ENCODE measurements at regions not wholly inside any gene's neighbourhood (a gene's known extent, or its start where the extent isn't known, plus 50 kb on each side); places are given as distances from the start of the nearest gene placed in this dataset.
"Not testable (repeated sequence)": the region's sequence is repeated elsewhere in the genome, so short reads cannot be mapped to it uniquely, and the experiment has no call there.

- DNase-seq, result no peak
Observed at GRCh38 chr3:110646496-110646895, 425.1 kb upstream of the NECTIN3 start.

DNA sequence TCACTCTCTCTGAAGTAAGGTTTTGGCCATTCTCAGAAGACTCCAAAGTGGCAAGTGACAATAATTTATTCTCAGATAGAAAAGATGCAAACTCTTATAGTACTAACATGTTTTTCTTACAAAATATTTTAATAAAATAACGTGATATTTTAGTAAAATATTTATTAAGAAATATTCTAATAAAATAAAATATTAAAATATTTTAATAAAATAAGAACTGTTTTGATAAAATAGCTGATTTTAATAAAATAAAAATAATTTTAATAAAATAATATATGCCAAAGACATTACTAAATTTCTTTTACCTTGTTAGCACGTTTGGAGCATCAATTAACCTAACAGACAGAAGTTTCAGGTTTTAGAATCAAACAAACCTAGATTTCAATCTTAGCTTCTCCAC, 424.0 kb upstream of the NECTIN3 start:
- no peak for DNase-seq

GRCh38 chr3:110650741-110651140, 420.9 kb upstream of the NECTIN3 start:
- no peak for DNase-seq

GRCh38 chr3:110654843-110655502, 416.6 kb upstream of the NECTIN3 start:
- no peak for DNase-seq

- DNase-seq, result no peak
Observed at GRCh38 chr3:110656394-110657025, 415.1 kb upstream of the NECTIN3 start.

DNA sequence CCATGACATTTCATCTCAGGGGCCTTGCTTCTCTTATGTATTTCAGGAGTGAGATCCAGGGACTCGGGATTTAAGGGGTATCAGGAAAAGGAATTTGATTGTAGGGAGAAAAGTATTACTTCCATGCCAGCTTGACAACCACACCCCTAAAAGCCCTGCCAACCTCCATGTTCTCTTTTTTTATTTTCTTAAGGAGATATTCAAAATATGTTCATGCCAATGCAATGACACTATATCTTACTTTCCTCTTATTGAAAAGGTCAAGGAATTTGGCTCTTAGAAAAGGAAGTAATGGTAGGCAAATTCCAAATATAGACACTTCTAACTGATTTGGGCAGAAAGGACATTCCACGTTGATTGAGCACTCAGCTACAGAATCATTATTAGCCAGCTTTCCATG, 407.5 kb upstream of the NECTIN3 start:
- no peak for DNase-seq

- no peak for DNase-seq
Observed at GRCh38 chr3:110666495-110666894, 405.1 kb upstream of the NECTIN3 start.

GRCh38 chr3:110667216-110667615, 404.4 kb upstream of the NECTIN3 start:
- no peak for DNase-seq

DNA sequence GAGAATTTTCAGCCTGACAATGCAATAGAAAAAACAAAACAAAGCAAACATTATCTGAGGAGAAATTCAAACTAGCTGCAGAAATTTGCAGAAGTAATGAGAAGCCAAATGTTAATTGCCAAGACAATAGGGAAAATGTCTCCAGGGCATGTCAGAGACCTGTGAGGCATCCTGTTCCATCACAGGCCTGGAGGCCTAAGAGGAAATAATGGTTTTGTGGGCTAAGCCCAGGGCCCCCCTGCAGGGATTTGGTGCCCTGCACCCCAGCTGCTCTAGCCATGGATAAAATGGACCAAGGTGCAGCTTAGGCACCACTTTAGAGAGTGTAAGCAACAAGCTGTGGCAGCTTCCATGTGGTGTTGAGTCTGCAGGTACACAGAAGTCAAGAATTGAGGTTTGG, 401.2 kb upstream of the NECTIN3 start:
- DNase-seq, result no peak

- no peak for DNase-seq
Observed at GRCh38 chr3:110677506-110677905, 394.1 kb upstream of the NECTIN3 start.

GRCh38 chr3:110679285-110679684, 392.3 kb upstream of the NECTIN3 start:
- no peak for DNase-seq

- DNase-seq, result no peak
Observed at GRCh38 chr3:110680450-110680849, 391.2 kb upstream of the NECTIN3 start.

- no peak for DNase-seq
Observed at GRCh38 chr3:110684466-110684865, 387.1 kb upstream of the NECTIN3 start.

- no peak for DNase-seq
Observed at GRCh38 chr3:110685630-110686029, 386.0 kb upstream of the NECTIN3 start.

DNA sequence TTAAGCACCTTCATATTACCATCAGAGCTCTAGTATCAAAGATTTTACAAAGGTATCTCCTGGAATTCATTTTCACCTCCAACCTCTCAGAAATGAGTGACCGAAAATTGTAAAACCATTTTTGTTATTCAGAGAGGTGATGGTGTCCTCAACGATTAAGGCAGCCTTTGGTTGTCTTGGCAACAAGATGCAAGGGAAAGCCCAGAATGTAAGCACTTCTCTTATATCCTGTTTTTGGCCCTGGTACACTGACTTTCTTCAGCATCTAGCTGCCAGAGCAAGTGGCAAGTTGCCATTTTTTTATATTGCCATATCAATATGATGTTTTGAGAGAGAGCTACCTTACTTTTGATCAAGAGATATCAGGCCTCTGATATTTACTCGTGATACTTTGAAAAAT, 384.9 kb upstream of the NECTIN3 start:
- DNase-seq, result no peak

DNA sequence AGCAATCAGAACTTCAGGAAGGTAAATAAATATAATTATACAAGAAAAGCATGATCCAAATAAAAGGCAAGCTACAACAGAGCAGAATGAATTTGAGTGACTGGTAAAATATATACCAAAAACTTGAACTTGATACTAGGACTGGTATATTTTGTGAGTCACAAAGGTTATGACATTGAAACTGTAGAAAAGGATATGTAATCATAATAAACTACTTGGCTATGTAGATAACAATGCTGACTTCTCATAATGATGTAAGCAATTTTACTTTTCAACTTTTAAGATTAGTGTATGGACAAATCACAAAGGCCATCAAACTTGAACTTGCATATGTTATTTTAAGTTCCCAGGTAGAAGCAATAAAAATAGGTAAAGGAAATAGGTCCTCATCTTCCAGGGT, 384.5 kb upstream of the NECTIN3 start:
- DNase-seq, result no peak

- DNase-seq, result no peak
Observed at GRCh38 chr3:110697961-110698360, 373.7 kb upstream of the NECTIN3 start.

DNA sequence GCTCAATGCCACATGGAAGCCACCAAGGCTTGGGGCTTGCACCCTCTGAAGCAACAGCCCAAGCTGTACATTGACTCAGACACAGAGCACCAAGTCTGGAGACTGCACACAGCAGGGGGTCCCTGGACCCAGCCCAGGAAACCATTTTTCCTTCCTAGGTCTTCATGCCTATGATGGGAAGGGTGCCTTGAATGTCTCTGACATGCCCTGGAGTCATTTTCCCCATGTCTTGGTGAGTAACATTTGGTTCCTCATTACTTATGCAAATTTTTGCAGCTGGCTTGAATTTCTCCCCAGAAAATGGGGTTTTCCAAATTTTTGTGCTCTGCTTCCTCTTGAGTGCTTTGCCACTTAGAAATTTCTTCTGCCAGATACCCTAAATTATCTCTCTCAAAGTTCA, 367.3 kb upstream of the NECTIN3 start:
- not testable (repeated sequence) for DNase-seq

DNA sequence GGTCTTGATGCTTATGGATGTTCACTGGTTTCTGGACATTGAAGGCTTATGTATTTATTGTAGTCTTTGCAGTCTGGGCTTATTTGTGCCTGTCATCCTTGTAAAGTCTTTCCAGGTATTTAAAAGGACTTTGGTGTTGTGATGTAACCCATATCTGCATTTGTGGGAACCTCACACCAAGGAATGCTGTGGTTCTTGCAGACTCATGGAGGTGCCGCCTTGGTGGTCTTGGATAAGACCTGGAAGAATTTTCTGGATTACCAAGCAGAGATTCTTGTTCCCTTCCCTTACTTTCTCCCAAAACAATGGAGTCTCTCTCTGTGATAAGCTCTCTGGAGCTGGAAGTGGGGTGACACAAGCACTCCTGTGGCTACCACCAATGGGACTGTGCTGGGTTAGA, 363.5 kb upstream of the NECTIN3 start:
- DNase-seq, result no peak

DNA sequence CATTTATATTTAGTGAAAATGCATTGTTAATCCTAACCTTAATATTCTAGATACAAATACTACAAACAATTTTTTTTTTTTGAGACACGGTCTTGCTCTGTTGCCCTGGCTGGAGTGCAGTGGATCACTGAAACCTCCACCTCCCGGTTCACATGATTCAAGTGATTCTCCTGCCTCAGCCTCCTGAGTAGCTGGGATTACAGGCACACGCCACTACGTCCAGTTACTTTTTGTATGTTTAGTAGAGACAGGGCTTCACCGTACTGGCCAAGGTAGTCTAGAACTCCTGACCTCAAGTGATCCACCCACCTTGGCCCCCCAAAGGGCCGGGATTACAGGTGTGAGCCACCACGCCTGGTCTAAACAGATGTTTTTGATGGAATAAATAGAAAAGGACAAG, 361.5 kb upstream of the NECTIN3 start:
- no peak for DNase-seq

DNA sequence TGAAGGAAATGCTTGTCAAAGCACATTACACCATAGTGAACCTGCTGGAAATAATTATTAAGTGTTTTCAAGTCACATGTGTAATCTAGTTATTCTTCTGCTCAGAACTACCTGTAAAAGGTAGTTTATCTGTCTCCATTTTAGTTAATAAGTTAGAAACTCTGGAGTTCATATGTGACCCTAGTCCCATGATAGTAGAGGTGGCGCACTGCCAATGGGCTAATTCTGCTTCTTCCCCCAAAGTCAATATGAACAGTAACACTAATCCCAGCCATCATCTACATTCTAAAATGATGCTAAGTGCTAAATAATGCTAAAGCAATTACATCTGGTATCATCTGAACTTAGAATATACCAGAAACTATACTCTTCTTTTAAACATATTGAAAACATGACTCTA, 361.0 kb upstream of the NECTIN3 start:
- DNase-seq, result no peak

DNA sequence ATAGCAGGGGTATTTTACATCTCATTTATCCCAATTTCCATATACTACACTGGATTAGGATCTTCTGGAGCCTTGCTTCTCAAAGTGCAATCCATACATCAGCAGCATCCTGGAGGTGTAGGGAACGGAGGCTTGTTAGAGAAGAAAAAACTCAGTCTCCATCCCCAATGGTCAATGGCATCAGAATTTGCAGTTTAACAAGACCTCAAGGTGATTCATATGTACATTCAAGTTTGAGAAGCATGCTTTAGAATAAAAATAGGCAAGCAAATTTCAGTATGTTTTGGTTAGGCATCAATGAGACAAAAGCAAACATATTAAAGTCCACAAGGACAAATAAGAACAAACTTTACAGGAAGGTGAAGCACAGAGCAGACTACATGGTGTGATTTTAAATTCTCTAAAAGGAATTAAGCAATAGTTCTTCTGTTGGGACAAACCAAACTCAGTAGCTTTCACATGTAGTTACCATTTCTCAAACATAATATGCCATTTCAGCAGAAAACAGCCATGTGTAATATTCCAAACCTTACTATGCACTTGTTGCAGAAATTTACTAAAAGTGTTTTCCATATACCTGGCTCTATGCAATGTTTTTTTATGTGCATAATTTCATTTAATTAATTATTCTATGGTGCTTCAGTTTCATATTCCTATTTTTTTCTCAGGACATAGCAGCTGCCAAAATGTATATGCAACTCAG, 360.3 kb upstream of the NECTIN3 start:
- DNase-seq, result no peak

- no peak for DNase-seq
Observed at GRCh38 chr3:110711851-110712516, 359.6 kb upstream of the NECTIN3 start.

DNA sequence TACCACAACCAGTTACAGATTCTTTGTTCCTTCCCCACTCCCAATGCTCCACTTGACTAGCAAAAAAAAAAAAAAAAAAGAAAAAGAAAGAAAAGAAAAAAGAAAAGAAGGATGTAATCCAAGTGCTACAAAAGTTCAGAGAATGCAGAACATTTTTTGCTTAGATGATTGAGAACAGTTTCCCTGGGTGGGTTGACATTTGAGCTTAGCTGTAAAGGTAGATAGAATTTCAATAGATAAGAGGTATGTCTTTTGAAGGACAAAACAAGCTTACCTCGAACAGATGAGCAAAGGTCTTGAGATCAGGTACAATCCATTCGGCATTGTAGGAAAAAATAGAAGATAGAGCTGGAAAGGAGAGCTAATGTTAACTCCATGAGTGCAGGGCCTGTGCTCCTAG, 344.6 kb upstream of the NECTIN3 start:
- no peak for DNase-seq
